GM12872 (cell line): ENCODE measurements at regions not wholly inside any gene's neighbourhood (a gene's known extent, or its start where the extent isn't known, plus 50 kb on each side); places are given as distances from the start of the nearest gene placed in this dataset.

Source experiments
- TF ChIP-seq, protein P1 (sequence below): IDR thresholded peaks from 3 replicates; pipeline ENCODE4 v1.5.1; 2011; ENCODE audit warnings: low read depth, mild to moderate bottlenecking, low read length, moderate library complexity; ENCODE audit not compliant: insufficient read depth

DNA sequence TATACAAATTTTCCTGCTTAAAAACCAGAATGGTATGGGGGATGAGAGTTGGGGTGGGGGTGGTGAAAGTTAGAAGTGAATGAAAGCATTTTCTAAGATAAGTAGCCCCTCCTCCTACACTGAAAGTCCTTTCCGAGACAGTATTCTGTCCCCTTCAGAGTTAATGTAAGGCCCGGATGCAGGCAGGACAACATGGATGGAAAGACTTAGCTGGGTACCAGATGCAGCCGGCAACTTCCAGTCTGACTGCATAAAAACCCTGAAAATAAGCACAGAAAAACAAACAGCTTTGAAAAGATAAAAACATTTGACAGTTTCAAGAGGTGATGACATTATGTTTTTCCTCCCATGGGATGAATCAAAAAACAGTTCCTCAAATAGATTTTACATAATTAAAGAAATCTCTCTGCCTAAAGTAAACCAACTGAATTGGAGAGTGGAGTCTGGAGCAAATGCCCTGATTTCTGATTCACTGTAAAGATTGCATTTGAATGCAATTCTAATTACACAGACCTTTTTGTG lies 196.3 kb downstream of the GPAT3 start:
- TF ChIP-seq, protein P1, sequence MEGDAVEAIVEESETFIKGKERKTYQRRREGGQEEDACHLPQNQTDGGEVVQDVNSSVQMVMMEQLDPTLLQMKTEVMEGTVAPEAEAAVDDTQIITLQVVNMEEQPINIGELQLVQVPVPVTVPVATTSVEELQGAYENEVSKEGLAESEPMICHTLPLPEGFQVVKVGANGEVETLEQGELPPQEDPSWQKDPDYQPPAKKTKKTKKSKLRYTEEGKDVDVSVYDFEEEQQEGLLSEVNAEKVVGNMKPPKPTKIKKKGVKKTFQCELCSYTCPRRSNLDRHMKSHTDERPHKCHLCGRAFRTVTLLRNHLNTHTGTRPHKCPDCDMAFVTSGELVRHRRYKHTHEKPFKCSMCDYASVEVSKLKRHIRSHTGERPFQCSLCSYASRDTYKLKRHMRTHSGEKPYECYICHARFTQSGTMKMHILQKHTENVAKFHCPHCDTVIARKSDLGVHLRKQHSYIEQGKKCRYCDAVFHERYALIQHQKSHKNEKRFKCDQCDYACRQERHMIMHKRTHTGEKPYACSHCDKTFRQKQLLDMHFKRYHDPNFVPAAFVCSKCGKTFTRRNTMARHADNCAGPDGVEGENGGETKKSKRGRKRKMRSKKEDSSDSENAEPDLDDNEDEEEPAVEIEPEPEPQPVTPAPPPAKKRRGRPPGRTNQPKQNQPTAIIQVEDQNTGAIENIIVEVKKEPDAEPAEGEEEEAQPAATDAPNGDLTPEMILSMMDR, result no peak

DNA sequence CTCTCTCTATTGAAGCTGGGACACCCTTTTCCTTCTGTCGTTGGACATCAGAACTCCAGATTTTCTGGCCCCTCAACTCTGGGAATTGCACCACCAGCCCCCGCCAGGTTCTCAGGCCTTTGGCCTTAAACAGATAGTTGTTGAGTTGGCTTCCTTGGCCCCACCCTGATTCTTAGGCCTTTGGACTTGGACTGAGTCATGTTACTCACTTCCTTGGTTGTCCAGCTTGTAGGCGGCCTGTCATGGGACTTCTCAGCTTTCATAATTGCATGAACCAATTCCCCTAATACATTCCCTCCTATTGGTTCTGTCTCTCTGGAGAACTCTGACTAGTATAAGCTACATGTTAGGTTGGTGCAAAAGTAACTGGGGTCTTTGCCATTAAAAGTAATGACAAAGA lies 195.7 kb downstream of the GPAT3 start:
- TF ChIP-seq, protein P1, result no peak

DNA sequence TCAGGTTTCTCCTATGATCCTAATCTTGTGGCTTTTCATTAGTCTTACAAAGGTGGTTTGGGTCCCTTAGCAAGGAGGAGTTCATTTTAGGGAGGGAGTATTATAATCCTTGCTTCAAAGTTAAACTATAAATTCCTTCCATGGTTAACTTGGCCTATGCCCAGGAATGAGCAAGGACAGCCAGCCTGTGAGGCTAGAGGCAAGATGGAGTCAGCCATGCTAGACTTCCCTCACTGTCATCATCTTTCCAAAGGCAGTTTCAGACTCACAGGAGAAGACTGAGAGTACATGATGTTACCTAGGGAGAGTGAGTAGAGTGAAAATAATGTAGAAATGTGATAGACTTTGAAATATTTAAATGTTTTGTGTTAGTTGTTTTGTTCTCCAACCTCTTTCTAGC lies 192.3 kb downstream of the GPAT3 start:
- TF ChIP-seq, protein P1, result no peak

DNA sequence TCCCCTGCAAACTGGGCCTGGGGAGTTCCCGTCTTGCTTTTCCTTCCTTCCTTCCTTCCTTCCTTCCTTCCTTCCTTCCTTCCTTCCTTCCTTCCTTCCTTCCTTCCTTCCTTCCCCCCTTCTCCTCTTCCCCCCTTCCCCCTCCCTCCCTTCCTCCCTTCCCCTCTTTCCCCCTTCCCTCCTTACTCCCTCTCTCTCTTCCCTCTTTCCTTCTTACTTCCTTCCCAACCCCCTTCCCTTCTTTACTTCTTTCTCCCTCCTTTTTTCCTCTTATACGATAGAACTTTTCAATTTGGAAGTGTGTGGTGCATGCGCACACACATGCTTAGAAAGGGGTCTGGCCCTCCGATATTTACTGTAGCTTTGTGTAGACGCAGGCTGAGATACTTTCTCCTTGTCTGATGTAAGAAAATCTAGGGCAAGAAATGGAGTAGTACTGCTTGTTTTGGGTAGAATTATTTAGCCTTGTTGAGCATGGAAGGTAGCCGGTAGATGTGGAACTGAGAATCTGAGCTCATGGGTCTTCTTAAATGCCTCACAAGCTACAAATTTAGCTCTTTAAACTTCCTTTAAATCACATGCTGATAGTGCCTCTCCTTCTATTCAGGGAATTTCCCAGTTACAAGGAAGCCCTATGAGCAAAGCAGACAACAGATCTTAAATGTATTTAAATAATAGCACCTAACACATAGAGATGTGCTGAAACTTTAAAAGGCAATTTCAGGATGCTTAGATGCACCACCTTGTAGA lies 189.6 kb downstream of the GPAT3 start:
- TF ChIP-seq, protein P1, result no peak

DNA sequence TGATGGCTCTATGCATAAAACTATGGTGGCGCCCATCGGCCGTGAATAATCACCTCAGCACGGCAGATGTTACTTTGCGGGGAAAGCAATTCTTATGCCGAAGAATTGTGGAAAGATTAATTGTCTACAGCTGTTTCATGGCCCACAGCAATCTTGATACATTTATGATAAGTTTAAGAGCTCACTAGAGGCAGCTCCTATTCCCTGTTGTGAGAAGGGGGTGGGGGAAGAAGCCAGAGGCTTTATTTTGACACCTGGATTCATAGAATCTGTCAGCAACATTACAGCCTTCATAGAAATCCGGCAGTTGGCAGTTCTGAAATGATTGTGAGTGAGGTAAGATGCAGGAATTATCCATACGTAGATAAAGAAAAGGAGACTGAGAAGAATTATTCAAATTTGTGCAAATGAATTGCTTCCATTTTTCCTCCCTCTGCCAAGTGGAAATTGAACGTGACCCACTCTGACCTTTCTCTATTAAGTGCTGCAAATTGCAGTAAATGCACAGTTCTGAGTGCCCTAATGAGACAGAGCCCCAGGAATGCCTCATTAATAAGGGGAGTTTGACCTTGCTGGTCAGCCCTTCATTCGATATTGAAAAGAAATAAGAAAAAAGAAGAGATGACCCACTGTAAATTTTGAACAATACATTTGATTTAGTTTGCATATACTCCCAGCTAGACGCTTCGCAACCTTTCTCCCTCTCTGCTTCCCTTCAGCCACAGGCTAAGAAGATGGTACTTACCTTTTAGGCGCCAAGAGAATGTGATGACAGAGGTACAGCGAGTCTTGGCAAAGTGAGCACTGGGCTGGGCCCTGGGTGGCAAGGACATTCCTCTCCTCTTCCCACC lies 188.8 kb downstream of the GPAT3 start:
- TF ChIP-seq, protein P1, result no peak

DNA sequence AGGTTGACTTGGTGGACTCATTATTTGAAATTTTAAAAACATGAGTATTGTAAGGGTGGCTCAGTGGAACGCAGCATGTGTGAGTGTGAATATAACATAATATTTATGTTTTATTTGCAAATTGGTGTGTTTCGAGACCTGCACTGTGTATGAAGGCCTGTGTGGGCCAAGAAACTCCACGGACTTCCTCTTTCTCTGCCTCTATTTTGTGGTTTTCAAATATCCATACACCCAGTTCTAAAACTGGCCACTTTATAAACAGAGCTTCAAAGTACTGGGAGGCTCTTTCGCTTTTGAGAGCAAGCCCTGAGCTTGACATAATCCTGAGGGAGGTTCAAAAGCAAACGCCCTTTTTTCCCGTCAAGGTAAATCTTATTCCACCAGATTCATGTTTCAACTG lies 187.7 kb downstream of the GPAT3 start:
- TF ChIP-seq, protein P1, result no peak

DNA sequence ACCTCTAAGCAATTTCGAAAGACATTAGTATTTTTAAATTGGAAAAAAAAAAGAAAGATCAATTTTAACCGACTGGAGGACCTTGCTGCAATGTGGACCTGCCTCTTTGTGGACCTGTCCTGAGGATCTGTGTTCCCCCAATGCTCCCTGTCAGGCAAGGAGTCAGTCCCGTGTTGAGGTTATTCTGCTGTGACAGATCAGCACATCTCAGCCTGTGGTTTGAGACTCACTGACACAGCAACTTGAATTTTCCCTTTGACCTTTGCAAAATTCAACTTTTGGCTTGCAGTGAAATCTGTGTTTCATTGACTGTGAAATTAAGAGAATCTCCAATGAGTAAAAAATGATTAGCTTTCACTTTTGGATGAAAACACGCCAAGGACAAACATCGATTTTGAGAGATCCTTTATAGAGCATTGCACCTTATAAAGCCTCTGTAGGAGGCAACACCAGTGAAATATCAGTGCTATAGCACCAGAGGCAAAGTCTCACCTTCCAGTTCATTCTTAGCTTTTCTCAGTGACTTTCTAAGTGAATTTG lies 186.9 kb downstream of the GPAT3 start:
- TF ChIP-seq, protein P1, result no peak
